ENCODE measurements at regions not wholly inside any gene's neighbourhood (a gene's known extent, or its start where the extent isn't known, plus 50 kb on each side); places are given as distances from the start of the nearest gene placed in this dataset.

DNA sequence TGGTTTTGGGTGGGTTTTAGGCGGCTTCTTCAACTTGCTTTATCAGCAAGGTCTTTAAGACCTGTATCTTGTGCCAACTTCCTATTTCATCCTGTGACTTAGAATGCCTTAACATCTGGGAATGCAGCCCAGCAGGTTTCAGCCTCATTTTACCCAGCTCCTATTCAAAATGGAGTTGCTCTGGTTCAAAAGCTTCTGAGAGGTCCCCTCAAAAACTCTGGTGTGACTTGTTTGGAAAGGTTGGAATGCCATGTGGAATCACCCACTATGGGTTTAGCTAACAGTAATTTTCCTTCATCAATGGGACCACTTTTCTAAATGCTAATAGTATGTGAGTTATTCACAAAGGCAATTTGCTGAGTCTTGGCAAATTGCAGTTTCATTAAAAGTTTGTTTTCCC lies 509.4 kb upstream of the SMIM21 start:
- TF ChIP-seq PRMT5 (CRISPR knock-in tag; IDR thresholded peaks at IDR 0.05) (no peak), PRPF4 (IDR thresholded peaks at IDR 0.05; ENCODE audit: insufficient read depth, low read depth, low read length, poor library complexity, severe bottlenecking) (no peak), ZNF197 (CRISPR knock-in tag; IDR thresholded peaks at IDR 0.05; ENCODE audit: low read depth) (no peak), KDM4B (IDR thresholded peaks at IDR 0.05; ENCODE audit: borderline replicate concordance in 2 of 2, low read depth in 1 of 2) (no peak), COPS2 (conservative IDR thresholded peaks at IDR 0.05) (no peak), DIDO1 (tag; IDR thresholded peaks at IDR 0.05; ENCODE audit: low read depth) (no peak), GTF3C2 (IDR thresholded peaks at IDR 0.05; ENCODE audit: borderline replicate concordance, extremely low read depth, insufficient read length) (no peak), ZNF174 (CRISPR knock-in tag; IDR thresholded peaks at IDR 0.05) (no peak), ZKSCAN1 (IDR thresholded peaks at IDR 0.05; ENCODE audit: low read depth, low read length) (no peak), ELF1 (tag; IDR thresholded peaks at IDR 0.05) (no peak), DPF2 (IDR thresholded peaks at IDR 0.05) (no peak), ZNF668 (CRISPR knock-in tag; IDR thresholded peaks at IDR 0.05) (no peak), MTA3 (IDR thresholded peaks at IDR 0.05; ENCODE audit: borderline replicate concordance) (no peak), BDP1 (IDR thresholded peaks at IDR 0.05; ENCODE audit: insufficient read depth, insufficient read length) (no peak), ARNT (IDR thresholded peaks at IDR 0.05) (no peak), NCOA1 (IDR thresholded peaks at IDR 0.05; ENCODE audit: low read depth) (no peak), LARP7 (IDR thresholded peaks at IDR 0.05) (no peak)
- H3K27me3 ChIP-seq (ENCODE audit: control insufficient read depth in 2 of 2, insufficient read depth in 2 of 2, low read length in 2 of 2): no peaks in the 10 kb centered on the region
- intact Hi-C loops (cut with micrococcal nuclease) (no loop called here), in situ Hi-C loops (cut with MboI) (no loop called here)
- no peaks in the 10 kb centered on the region for H4K20me1 ChIP-seq (replicated peaks; ENCODE audit: control insufficient read depth, insufficient read depth, low read length)
- no TSS peak for BruUV-seq (replicated peaks)
- no peak for ATAC-seq
- H3K27ac ChIP-seq (ENCODE audit: extremely low read depth, low read depth, low read length): no peak overlapping the region
- CTCF ChIA-PET (ENCODE audit: low intra/inter-chr PET ratio): no interaction called here
- H3K4me1 ChIP-seq (replicated peaks in 1 of 2; ENCODE audit: control insufficient read depth in 2 of 2, insufficient read depth in 2 of 2, low read length in 2 of 2): no peaks in the 10 kb centered on the region
- 0% methylated on average over 1 of the region's 1 CpG for WGBS (ENCODE audit: insufficient coverage, low coverage, missing lambda C conversion rate)
- no peaks in the 10 kb centered on the region for H3K79me2 ChIP-seq (ENCODE audit: control insufficient read depth, insufficient read depth, low read length)
- H3K4me3 ChIP-seq: no peak overlapping the region
- no peaks in the 10 kb centered on the region for H3K9me1 ChIP-seq (ENCODE audit: control insufficient read depth, insufficient read depth, low read length)
- no peak for FAIRE-seq
- H3K36me3 ChIP-seq (ENCODE audit: control insufficient read depth, insufficient read depth, low read length): no peaks in the 10 kb centered on the region
- no peaks in the 10 kb centered on the region for H3K9me3 ChIP-seq (replicated peaks; ENCODE audit: control insufficient read depth, insufficient read depth, low read depth, low read length)
- no peak overlapping the region for H3K9ac ChIP-seq (ENCODE audit: insufficient read depth in 1 of 2, low read depth in 2 of 2, low read length in 2 of 2)
- POLR2A ChIA-PET: no interaction called here
- H3K4me2 ChIP-seq (ENCODE audit: insufficient read depth, low read length): no peak overlapping the region
- no peak for DNase-seq (ENCODE audit: extremely low read depth in 1 of 4, low spot score in 3 of 4)
- no peak overlapping the region for H2AFZ ChIP-seq (ENCODE audit: low read depth, low read length)

All from K562 (cell line).